ENCODE measurements at regions not wholly inside any gene's neighbourhood (a gene's known extent, or its start where the extent isn't known, plus 50 kb on each side); places are given as distances from the start of the nearest gene placed in this dataset.

- TF ChIP-seq POLR2AphosphoS5 (IDR thresholded peaks at IDR 0.05) (no peak), POLR2A (IDR thresholded peaks at IDR 0.05) (no peak)
- TF ChIP-seq, protein P1, sequence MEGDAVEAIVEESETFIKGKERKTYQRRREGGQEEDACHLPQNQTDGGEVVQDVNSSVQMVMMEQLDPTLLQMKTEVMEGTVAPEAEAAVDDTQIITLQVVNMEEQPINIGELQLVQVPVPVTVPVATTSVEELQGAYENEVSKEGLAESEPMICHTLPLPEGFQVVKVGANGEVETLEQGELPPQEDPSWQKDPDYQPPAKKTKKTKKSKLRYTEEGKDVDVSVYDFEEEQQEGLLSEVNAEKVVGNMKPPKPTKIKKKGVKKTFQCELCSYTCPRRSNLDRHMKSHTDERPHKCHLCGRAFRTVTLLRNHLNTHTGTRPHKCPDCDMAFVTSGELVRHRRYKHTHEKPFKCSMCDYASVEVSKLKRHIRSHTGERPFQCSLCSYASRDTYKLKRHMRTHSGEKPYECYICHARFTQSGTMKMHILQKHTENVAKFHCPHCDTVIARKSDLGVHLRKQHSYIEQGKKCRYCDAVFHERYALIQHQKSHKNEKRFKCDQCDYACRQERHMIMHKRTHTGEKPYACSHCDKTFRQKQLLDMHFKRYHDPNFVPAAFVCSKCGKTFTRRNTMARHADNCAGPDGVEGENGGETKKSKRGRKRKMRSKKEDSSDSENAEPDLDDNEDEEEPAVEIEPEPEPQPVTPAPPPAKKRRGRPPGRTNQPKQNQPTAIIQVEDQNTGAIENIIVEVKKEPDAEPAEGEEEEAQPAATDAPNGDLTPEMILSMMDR (IDR thresholded peaks at IDR 0.05) = no peak
Measured at GRCh38 chrX:4627414-4627813, 914.0 kb upstream of the PRKX start.
